Skeletal muscle cell (primary cell): ENCODE measurements at regions not wholly inside any gene's neighbourhood (a gene's known extent, or its start where the extent isn't known, plus 50 kb on each side); places are given as distances from the start of the nearest gene placed in this dataset.

ENCODE experiments used
- DNase-seq: peaks from one replicate; pipeline ENCODE4 v3.0.0-alpha.2; 2010; ENCODE audit warnings: low read depth
- H3K4me3 ChIP-seq: 2 replicates; pipeline ENCODE4 v1.5.1; 2011; ENCODE audit warnings: low read depth, mild to moderate bottlenecking, control low read depth, low read length, moderate library complexity

DNA sequence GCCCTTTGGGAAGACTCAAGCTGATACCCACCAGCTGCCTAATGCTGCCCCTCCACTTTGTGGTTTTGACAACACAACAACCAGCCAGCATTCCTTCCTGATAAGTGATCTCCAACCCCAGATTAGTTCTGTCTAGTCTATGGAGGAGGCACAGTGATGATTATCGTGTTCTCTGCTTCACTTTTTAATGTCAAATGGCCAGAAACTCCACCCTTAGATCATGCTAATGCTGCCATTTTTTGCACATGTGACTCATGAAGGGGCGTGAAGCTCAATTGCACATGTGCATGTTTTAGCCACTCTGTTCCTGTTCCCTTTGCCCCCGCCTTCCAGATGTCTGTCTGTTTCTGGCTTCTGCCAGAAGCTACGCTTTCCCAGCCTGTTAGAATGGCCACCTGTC lies 199.8 kb downstream of the COG6 start:
- DNase-seq = no peak
- no peak overlapping the region for H3K4me3 ChIP-seq

DNA sequence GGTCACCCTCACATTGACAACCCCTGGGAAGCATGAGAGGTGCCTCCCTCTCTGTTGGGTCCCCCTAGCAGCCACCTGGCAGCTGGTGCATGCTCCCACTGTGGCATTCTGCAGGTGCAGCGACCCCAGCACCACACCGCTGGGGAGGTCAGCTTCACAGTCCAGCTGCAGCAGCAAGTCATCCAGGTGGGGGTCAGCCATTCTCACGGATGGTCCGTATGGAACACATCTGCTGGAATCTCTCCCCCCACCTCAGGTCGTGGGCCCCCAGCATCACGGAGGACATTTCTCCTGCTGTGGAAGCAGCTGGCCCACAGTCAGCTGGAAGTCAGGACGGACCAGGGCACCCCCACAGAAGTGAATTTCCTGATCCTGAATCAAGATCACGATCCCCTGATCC lies 201.3 kb downstream of the COG6 start:
- no peak for DNase-seq
- no peak overlapping the region for H3K4me3 ChIP-seq

DNA sequence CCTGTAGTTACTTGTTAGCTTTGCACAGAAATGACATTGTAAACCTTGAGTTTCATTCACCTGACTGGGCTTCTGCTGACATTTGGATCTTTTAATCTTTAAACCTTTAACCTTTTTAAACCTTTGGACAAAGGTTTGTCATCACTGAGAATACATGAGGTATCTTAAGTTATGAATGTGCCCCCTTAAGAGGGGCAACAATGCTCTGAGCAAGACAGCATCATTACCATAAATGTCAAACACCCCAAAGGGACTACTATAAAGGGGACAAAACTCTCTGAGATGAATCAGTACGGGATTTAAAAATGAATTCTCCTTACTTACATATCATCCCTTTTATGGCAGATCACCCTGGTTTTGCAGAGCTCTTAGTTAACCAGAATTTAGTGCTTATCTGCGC lies 203.3 kb downstream of the COG6 start:
- no peak for DNase-seq
- no peak overlapping the region for H3K4me3 ChIP-seq

DNA sequence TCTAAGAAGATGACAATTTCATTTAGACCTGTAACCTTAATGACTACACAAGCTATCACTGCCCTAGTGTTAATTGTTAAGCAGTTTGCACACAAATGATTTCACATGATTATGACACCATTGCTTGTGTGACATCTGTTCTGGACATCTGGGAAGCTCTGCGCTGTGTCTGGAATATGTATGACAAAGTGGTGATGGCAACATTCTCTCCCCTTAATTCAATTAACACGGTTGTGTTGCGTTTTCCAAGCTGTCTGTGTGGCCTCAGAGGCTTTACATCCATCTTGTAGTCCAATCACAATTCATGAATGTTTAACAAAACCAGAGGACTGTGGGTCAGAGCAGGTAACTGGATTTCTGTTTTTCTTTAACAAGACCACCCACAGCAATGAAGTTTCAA lies 204.4 kb downstream of the COG6 start:
- DNase-seq = no peak
- H3K4me3 ChIP-seq = no peak overlapping the region

DNA sequence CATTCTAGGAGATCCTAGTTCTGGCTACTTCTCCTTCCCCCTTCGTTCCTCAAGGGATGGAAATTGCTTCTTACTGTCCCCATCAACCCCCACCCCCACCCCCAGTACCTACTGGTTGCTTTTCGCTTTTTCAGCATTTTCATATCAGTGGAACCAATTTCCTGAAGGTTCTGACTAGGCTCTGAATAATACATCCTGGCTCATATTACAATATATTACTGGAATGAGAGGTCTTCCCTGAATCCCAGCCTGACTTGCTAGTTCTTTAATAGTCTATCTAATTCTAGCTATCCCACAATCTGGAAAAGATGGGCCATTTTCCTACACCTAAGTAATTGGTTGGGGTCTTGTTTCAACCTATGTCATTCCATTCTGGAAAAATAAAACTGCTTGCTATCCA lies 207.4 kb downstream of the COG6 start:
- no peak overlapping the region for H3K4me3 ChIP-seq

DNA sequence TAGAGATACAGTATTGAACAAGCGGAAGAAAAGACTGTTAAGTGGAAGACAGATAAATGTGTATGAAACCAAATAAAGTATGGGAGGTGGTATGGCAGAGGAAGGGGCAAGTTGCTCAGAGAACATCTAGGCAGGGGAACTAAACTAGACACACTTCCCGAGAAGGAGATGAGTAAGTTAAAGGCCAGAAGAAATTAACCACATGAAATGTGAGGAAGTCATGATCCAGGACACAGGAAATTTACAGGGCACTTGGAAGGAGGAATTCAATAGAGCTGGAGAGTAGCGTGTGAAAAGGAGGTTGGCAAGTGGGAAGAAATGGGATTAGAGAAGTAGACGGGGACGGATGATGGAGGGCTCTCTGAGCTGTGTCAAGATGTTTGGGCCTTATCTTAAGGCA lies 208.8 kb downstream of the COG6 start:
- DNase-seq = no peak
- H3K4me3 ChIP-seq = no peak overlapping the region

More for the DNA sequence above, 207.4 kb downstream of the COG6 start:
- no peak for DNase-seq

DNA sequence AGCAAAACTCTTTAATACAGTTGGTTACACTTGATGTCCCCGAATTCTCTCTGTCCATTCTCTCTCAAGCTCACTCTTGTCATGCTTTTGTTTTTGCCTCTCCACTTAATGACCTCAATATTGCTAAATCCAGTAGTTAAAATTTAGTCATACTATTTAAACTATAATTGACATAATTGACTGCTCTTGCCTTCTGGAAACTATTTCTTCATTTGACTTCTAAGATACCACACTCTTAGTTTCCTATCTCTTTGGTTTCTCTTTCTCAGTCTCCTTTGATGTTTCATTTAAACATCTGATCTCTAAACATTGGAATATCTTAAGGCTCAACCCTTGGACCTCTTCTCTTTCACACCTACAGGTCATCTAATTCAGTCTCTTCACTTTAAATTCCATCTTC lies 211.3 kb downstream of the COG6 start:
- H3K4me3 ChIP-seq = no peak overlapping the region
- no peak for DNase-seq

DNA sequence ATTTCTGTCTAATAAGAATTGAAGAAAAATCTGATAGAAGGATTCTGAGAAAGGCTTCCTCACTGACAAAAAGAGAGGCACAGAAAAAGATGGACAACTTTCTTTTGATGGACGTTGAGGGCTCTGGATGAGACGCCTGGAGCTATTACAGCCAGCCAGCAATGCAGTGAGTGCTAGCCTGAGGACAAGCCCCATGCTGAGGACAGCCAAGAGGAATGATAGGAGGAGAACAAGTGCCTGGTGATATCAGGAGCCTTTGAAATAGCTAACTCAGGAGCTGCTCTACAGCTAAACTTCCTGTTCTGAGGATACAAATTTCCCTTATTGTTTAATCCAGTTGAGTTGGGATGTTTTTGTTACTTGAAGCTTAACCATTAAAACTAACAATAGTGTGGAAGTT lies 212.3 kb downstream of the COG6 start:
- H3K4me3 ChIP-seq = no peak overlapping the region
- DNase-seq = no peak

DNA sequence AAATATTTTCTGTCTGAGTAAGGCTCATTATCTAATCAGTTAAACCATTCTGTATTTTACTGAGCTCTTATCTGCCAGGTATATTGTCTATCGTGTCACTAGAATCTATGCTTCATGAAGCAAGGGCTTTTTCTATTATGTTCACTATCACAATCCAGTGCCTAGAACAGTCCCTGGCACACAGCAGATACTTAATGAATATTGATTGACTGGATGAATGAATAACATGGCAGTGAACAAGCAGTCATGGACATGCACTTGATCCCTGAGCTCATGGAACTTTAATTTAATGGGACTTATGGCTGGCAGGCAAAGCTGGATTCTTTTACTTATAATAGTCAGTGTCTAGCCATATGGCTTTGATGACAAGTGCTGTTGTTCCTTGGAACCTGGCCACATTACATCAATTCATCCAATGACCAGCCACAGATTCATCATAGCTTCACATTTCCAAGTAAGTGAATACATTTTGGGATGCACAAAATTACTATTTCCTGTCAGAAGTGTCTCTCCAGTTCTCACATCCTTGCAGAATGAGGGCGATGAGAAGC lies 214.8 kb downstream of the COG6 start:
- no peak for DNase-seq
- H3K4me3 ChIP-seq = no peak overlapping the region

DNA sequence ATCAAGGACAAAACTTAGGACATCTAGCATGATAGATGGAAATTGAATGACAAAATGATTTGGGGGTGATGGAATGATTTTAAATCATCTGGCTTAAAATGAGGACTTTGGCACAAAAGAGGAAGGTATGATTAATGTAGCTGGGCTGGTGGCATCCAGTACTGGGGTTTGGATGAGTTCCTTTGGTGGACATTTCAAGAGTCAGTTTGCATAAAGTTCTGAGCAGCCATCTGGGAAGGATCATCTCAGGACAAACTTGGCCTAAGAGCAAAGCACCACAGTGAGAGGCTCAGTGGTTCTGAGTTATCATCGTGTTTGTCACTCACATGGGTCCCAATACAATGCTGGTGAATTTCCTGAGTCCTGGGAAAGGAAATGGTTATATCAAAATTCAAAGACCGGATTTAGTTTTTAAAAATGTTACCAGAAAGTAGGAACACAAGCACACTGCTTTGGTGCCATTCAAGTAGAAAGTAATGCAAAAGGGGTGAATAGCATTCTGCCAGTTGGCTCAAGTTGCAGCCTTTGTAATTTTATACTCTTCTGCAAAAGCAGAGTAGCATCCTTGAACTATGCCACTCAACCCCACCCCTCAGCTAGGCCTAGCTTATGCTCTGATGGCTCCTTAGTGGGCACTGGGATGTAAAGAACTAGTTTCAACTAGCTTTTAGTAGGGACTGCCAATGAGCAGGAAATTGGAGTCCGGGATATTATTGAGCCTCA lies 219.0 kb downstream of the COG6 start:
- no peak for DNase-seq

DNA sequence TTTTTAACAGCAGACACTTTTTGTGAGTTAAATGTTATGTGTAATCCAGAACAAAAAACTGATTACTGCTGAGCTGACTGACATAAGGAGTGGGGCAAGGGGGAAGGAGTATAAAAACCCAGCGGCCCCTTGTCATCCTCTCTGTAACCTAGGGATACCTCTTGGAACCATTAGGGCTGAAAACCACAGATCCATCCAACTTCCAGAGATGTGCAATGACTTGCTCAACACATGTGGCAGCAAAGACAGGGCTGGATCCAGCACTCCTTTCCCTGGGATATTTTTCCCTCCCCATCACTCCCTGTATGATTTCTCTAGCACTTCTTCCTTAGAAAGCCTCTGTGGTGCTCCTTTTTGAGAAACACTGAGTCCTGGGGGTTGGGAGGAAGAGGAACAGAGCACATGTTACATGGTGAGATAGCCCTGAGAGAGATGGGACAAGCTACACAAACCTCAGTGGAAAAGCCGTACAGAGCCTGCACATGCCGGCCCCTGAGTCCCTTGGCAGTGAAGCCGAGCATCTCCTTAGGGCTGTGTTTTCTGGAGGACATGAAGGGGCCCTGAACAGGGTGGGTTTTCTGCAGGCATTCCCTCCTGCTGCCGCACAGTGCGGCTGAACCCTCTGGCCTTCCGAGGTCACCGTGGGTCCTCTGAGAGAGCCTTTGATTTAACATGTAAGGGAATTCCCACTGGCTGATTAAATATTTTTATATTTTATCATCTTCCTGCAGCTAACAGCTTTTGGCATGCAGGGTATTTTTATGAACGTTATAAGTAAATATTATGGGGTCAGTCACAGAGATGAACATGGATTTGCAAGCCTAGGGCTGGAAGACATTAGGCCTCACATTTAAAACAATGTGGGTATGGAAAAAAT lies 219.9 kb downstream of the COG6 start:
- H3K4me3 ChIP-seq = no peak overlapping the region
- no peak for DNase-seq

More for the DNA sequence above, 219.0 kb downstream of the COG6 start:
- no peak overlapping the region for H3K4me3 ChIP-seq

DNA sequence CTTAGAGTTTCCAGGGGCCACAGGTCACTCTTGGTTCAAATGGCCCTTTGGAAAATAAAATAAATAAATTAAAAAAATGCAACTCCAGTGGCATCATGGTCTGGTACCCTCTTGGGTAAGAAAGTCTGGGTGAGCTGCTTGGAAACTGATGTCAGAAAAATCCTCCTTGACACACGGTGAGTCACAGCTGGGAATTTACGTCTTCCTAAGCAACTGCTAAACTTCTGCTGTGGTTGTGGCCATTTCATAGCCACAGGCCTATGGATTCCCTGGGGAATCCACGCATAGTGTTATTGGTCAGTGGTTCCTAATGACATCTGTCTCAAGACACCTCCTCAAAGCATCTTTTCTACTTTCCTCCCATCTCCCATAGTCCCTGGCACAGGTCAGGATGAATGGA lies 220.8 kb downstream of the COG6 start:
- DNase-seq = peak; percentile 83
- no peak overlapping the region for H3K4me3 ChIP-seq

DNA sequence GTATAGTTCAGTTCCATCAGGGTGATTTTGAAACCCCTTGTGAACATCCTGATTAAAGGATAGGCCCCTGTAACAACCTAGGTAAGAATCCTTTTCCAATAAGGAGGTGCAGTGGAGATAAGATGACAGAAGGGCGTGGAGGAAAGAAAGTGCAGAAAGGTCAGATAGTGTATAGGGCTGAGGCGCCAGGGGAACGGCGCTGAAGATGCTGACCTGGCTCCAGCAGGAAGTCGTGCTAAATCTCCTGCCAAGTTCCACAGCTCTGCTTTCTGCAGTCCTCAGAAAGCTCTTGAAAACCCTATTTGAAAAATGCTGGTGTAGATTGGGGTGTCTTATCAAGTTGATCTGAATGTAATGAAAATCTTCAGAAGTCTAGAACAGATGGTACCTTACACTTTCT lies 221.7 kb downstream of the COG6 start:
- DNase-seq = no peak
- no peak overlapping the region for H3K4me3 ChIP-seq

DNA sequence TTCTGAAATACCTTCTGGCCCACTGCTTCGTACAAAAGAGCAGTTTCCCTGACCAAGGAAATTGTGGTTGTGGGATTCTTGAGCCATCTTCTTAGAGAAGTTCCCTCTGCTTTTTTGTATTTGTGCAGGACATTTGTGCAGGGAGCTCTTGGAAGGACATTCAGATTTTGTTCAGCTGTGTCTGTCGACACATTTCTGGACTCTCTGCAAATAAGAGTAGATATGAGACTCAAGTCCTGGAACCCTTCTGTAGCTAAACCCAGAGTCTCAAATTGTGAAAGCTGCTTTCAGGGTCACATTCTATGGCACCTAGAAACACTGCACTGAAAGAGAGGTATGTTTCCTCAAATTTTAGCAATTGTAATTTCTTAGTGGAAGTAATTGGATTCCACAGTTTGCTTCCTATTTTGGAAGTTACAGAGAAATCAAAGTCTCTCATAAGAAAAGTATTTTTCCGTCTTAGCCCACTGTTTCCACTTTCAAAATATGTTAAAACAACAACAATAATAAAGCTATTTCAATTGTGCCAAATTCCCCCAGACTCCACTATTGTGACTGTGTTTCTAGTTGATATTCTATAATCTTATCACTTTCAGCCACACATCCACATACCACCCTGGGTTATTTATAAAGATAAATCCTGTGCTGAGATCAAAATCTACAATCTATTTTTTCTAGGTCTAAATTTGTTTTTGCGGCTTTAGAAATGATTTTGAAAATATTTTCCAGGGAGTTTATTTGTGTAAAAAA lies 224.0 kb downstream of the COG6 start:
- DNase-seq = no peak
- no peak overlapping the region for H3K4me3 ChIP-seq

DNA sequence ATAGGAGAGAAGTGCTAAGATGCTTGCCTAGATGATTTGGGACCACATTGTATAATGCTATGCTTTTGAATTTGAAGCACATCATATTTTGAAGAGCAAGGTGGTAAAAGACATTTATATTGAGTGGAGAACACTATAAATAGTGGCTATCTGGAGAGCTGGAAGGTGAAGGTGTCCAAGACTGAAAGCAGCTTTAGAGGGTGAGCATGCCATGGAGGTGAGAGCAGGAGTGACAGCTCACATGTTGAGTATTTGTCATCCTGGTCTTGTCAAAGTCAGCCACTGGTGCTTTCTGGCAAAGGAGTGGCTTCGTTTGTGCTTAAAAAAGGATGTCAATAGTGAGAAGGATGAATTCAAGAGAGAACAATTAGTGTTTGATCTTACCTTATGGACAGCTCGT lies 225.9 kb downstream of the COG6 start:
- no peak overlapping the region for H3K4me3 ChIP-seq
- no peak for DNase-seq

DNA sequence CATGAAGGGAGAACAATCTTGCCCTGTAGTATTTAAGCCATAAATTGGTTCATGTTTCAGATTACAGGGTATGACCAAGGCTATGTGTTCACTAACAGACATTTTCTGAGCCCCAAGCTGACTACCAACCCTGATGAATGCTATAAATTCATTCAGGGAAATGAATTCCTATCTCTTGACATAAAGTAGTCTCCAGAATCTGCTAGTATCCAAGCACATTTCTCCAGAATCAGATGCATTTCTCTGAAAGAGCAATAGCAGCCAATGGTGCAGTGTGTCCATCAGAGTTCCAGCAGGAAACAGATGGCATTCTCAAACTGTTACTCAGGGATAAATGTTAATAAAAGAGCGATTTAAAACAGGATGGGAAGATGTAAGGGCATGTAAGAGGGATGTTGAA lies 226.4 kb downstream of the COG6 start:
- no peak for DNase-seq
- no peak overlapping the region for H3K4me3 ChIP-seq

DNA sequence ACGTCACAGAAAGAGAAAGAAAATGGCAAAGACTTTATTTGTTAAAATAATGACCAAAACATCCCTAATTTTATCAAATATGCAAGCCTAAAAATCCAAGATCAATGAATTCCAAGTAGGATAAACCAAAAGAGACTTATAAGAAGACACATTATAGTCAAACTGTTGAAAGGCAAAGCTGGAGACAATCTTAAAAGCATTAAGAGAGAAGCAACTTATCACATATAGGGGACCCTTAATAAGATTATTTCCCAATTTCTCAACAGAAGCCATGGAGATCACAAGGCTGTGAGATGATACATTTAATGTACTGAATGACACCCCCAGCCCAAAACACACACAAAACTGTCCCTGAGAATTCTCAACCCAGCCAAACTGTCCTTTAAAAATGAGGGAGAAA lies 228.7 kb downstream of the COG6 start:
- DNase-seq = no peak
- H3K4me3 ChIP-seq = no peak overlapping the region

DNA sequence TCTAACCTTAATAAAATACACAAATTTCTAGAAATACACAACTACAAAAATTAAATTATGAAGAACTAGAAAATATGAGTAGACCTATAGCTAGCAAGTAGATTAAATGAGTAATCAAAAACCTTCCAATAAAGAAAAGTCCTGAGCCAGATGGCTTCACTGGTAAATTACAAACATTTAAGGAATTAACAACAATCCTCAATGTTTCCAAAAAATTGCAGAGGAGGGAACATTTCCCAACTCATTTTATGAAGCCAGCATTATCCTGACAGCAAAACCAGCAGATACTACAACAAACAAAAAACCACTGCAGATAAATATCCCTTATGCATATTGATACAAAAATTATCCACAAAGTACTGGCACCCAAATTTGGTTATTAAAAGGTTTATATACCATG lies 230.9 kb downstream of the COG6 start:
- no peak overlapping the region for H3K4me3 ChIP-seq

DNA sequence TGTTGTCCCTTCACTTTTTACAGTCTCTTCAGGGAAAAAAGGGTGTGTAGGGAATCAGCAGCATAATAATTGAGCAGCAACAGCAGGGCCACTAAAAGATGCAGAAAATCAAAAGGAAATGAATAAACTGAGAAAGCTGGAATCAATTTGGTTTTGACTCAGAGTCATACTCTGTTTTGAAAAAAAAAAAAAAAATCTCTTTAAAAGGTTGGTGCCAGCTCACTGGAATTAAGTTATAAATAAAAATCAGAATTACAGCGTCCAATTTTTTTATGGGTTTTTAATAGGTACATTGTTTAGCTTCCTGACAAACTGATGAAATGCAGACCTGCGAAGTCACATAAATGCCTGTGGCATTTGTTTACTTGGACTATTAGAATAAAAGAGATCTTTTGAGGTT lies 231.9 kb downstream of the COG6 start:
- no peak for DNase-seq

More for the DNA sequence above, 230.9 kb downstream of the COG6 start:
- no peak for DNase-seq

More for the DNA sequence above, 231.9 kb downstream of the COG6 start:
- no peak overlapping the region for H3K4me3 ChIP-seq
